Testis (tissue), 2 donors: ENCODE measurements at regions not wholly inside any gene's neighbourhood (a gene's known extent, or its start where the extent isn't known, plus 50 kb on each side); places are given as distances from the start of the nearest gene placed in this dataset.

ENCODE experiments used
- POLR2A ChIP-seq: fragments of 450-650 bp; IDR thresholded peaks from one replicate; pipeline ENCODE4 v1.6.1; 2017; ENCODE audit warnings: antibody characterized with exemption, mild to moderate bottlenecking, moderate library complexity
- TF ChIP-seq, protein P1 (sequence below), 3 experiments: fragments of 450-650 bp in 2 of 3; fragments of 200-600 bp in 1 of 3; sonication (generic) in 1 of 3; IDR thresholded peaks; one replicate each; pipeline ENCODE4 v1.5.1; 2016 to 2019; ENCODE audit warnings: antibody characterized with exemption in 3 of 3, mild to moderate bottlenecking in 2 of 3, moderate library complexity in 1 of 3

GRCh38 chr14:87049950-87050349 lies 943.0 kb downstream of the GALC start:
- no peak for TF ChIP-seq POLR2A
- TF ChIP-seq, protein P1, sequence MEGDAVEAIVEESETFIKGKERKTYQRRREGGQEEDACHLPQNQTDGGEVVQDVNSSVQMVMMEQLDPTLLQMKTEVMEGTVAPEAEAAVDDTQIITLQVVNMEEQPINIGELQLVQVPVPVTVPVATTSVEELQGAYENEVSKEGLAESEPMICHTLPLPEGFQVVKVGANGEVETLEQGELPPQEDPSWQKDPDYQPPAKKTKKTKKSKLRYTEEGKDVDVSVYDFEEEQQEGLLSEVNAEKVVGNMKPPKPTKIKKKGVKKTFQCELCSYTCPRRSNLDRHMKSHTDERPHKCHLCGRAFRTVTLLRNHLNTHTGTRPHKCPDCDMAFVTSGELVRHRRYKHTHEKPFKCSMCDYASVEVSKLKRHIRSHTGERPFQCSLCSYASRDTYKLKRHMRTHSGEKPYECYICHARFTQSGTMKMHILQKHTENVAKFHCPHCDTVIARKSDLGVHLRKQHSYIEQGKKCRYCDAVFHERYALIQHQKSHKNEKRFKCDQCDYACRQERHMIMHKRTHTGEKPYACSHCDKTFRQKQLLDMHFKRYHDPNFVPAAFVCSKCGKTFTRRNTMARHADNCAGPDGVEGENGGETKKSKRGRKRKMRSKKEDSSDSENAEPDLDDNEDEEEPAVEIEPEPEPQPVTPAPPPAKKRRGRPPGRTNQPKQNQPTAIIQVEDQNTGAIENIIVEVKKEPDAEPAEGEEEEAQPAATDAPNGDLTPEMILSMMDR (IDR thresholded peaks at IDR 0.05) = peak in 2 of 3 experiments; percentile 23 to 46
